PC-9 (cell line): ENCODE measurements at regions not wholly inside any gene's neighbourhood (a gene's known extent, or its start where the extent isn't known, plus 50 kb on each side); places are given as distances from the start of the nearest gene placed in this dataset.
"Not testable (repeated sequence)": the region's sequence is repeated elsewhere in the genome, so short reads cannot be mapped to it uniquely, and the experiment has no call there.

Experiments used
- EZH2 ChIP-seq: fragments of 200-600 bp; sonication (generic); IDR thresholded peaks from 2 replicates; pipeline ENCODE4 v1.8.0; 2017; ENCODE audit warnings: antibody characterized with exemption, low read depth
- TF ChIP-seq, protein P1 (sequence below): fragments of 200-600 bp; sonication (generic); conservative IDR thresholded peaks from 2 replicates; pipeline ENCODE4 v1.6.1; 2017; ENCODE audit warnings: mixed run types, antibody characterized with exemption, mild to moderate bottlenecking, moderate library complexity

DNA sequence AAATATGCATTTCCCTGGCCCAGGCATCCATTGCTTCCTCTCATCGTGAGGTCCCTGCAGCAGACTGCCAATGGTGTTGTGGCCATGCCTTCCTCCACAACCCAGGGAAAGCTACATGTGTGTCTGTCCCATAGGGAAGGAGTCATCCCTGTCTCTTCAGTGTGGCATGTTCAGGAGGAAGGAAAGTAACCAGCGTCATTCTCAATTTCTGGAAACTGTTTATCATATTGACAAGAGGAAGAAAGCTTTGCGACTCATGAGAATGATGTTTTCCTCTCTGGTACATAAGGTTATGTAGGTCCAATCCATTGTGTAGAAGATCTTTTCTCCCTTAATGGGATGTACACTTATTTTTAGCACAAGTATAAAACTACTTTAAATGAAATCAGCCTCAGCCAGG, 1937.7 kb downstream of the FOXD4L5 start:
- TF ChIP-seq, protein P1, sequence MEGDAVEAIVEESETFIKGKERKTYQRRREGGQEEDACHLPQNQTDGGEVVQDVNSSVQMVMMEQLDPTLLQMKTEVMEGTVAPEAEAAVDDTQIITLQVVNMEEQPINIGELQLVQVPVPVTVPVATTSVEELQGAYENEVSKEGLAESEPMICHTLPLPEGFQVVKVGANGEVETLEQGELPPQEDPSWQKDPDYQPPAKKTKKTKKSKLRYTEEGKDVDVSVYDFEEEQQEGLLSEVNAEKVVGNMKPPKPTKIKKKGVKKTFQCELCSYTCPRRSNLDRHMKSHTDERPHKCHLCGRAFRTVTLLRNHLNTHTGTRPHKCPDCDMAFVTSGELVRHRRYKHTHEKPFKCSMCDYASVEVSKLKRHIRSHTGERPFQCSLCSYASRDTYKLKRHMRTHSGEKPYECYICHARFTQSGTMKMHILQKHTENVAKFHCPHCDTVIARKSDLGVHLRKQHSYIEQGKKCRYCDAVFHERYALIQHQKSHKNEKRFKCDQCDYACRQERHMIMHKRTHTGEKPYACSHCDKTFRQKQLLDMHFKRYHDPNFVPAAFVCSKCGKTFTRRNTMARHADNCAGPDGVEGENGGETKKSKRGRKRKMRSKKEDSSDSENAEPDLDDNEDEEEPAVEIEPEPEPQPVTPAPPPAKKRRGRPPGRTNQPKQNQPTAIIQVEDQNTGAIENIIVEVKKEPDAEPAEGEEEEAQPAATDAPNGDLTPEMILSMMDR, result not testable (repeated sequence)
- not testable (repeated sequence) for TF ChIP-seq EZH2
